ENCODE measurements at regions not wholly inside any gene's neighbourhood (a gene's known extent, or its start where the extent isn't known, plus 50 kb on each side); places are given as distances from the start of the nearest gene placed in this dataset.

GRCh38 chr13:110014719-110015118 lies 228.3 kb upstream of the IRS2 start:
- TF ChIP-seq POLR2A (IDR thresholded peaks at IDR 0.05) = no peak
- TF ChIP-seq CTCF (IDR thresholded peaks at IDR 0.05) = no peak

All from gastroesophageal sphincter (tissue), 3 donors.